ENCODE measurements at regions not wholly inside any gene's neighbourhood (a gene's known extent, or its start where the extent isn't known, plus 50 kb on each side); places are given as distances from the start of the nearest gene placed in this dataset.

DNA sequence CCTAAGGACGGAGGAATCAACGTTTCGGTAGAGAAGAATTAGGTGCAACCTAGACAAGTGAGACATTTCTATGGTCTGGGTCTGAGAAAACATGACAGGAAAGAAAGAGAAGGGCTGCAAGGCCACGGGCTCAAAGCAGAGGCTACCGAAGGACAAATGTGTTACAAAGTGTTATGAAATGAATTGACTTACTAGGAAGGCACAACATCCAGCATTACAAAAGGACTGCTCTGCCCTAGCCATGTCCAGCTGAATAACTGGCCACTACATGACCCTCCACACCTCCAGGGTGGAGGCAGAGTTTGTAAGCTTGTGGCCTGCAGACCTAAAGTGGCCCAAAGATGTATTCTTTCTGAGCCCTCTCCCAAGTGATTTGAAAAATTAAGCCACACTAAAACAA lies 133.6 kb downstream of the GDAP2 start:
- TF ChIP-seq, protein P1, sequence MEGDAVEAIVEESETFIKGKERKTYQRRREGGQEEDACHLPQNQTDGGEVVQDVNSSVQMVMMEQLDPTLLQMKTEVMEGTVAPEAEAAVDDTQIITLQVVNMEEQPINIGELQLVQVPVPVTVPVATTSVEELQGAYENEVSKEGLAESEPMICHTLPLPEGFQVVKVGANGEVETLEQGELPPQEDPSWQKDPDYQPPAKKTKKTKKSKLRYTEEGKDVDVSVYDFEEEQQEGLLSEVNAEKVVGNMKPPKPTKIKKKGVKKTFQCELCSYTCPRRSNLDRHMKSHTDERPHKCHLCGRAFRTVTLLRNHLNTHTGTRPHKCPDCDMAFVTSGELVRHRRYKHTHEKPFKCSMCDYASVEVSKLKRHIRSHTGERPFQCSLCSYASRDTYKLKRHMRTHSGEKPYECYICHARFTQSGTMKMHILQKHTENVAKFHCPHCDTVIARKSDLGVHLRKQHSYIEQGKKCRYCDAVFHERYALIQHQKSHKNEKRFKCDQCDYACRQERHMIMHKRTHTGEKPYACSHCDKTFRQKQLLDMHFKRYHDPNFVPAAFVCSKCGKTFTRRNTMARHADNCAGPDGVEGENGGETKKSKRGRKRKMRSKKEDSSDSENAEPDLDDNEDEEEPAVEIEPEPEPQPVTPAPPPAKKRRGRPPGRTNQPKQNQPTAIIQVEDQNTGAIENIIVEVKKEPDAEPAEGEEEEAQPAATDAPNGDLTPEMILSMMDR (IDR thresholded peaks at IDR 0.05; ENCODE audit: low read length): no peak
- no peak for TF ChIP-seq EZH2 (IDR thresholded peaks at IDR 0.05; ENCODE audit: borderline replicate concordance, low read length)
